ENCODE measurements at regions not wholly inside any gene's neighbourhood (a gene's known extent, or its start where the extent isn't known, plus 50 kb on each side); places are given as distances from the start of the nearest gene placed in this dataset.

DNA sequence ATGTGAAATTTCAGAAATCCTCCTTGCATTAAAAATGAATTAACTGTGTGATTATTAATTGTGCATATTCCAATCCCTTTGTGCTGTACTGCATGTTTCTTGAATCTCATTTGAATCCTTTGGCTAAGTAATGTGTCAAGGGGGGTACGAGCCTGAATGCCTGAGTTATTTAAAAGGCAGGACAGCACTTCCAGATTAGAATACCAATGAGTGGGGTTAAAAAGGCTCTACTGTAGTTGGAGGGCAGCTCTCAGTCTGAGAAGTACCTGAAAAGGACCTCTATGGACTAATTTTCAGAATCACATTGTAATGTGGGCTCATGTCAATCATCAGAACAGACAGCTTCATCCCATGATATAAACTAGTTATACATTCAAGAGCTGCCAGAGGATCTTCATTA, 423.0 kb downstream of the GRB14 start:
- no peak overlapping the region for H3K4me3 ChIP-seq (ENCODE audit: low read depth, low read length)
- ChIA-PET POLR2A (no interaction called here), CTCF (no interaction called here)
- TF ChIP-seq, protein P1, sequence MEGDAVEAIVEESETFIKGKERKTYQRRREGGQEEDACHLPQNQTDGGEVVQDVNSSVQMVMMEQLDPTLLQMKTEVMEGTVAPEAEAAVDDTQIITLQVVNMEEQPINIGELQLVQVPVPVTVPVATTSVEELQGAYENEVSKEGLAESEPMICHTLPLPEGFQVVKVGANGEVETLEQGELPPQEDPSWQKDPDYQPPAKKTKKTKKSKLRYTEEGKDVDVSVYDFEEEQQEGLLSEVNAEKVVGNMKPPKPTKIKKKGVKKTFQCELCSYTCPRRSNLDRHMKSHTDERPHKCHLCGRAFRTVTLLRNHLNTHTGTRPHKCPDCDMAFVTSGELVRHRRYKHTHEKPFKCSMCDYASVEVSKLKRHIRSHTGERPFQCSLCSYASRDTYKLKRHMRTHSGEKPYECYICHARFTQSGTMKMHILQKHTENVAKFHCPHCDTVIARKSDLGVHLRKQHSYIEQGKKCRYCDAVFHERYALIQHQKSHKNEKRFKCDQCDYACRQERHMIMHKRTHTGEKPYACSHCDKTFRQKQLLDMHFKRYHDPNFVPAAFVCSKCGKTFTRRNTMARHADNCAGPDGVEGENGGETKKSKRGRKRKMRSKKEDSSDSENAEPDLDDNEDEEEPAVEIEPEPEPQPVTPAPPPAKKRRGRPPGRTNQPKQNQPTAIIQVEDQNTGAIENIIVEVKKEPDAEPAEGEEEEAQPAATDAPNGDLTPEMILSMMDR (IDR thresholded peaks at IDR 0.05; ENCODE audit: insufficient read depth, low read length, missing control alignments), result no peak
- DNase-seq (ENCODE audit: low read depth, low spot score), result no peak

DNA sequence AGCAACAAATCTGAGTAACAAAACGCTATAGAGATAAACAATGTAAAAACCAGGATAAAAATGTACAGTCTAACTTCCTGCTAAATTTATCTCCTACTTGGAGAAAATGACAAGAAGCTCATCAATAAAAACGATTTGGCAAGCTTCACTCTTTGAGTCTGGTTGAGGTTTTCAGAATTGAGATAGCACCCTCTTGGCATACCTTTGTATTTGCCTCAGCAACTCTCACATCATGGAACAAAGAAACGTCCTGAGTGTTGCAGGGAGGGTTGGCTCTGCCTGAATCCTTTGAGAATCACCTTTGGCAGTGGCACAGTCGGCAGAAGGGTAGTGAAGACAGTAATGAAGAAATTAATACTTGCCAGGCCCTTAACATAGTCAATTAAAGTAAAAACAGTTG, 430.6 kb downstream of the GRB14 start:
- ChIA-PET CTCF (no interaction called here), POLR2A (no interaction called here)
- H3K4me3 ChIP-seq (ENCODE audit: low read depth, low read length), result no peak overlapping the region
- TF ChIP-seq, protein P1 (IDR thresholded peaks at IDR 0.05; ENCODE audit: insufficient read depth, low read length, missing control alignments), result no peak
- no peak for DNase-seq (ENCODE audit: low read depth, low spot score)

DNA sequence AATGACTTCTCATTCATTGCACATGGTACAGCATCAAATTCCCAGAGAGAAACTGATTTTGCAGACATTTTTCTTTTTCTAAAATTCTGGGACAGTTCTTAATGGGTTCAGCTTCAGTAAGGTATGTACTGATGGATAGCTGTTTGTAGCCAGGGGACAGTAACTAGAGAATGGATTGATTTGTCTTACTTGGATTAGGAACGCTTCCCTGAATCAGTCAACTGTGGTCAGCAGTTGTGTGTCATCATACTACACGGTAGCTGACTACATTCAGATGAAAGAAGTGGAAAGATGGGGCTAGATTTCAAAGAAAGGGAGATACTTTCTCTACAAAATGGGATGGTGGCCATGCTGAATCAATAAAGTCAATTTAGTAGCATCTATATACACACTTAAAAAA, 431.4 kb downstream of the GRB14 start:
- TF ChIP-seq, protein P1 (IDR thresholded peaks at IDR 0.05; ENCODE audit: insufficient read depth, low read length, missing control alignments), result no peak
- ChIA-PET POLR2A (no interaction called here), CTCF (no interaction called here)
- DNase-seq (ENCODE audit: low read depth, low spot score), result no peak
- no peak overlapping the region for H3K4me3 ChIP-seq (ENCODE audit: low read depth, low read length)

DNA sequence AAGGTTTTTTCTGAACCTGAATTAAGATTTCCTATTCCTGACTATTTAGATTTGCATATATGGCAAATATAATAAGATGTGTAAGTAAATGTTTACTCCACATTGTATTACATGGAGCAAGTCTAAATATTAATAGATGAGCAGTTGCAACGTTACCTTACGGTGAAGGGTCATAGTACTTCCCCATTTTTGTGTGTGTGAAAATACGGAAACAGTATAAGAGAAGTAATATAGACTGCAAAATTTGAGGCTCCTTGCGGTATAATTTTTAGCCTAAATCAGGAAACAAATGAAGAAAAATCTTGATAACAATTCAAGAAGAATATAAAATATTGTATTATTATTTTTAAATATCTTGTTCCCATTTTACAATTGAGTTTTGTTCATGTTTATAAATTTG, 434.2 kb downstream of the GRB14 start:
- TF ChIP-seq, protein P1 (IDR thresholded peaks at IDR 0.05; ENCODE audit: insufficient read depth, low read length, missing control alignments), result no peak
- no peak for DNase-seq (ENCODE audit: low read depth, low spot score)
- H3K4me3 ChIP-seq (ENCODE audit: low read depth, low read length), result no peak overlapping the region
- ChIA-PET CTCF (no interaction called here), POLR2A (no interaction called here)

DNA sequence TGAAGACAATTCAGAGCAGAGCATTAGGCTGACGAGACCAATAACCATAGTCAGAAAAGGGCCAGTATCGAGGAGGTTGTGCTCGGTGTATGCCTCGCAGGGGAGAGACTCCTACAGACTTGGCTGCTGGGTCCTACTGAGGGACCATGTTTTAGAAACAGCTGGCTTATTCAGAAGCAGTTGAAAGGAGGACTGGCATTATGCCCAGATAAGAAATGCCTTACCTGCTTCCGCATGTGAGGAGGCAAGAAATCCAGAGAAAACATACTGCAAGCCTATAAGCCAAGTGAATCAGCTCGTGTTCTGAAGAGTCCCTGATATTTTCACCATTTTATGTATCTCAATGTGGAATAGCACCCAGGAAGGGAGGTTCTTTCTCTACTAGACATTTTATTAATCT, 434.7 kb downstream of the GRB14 start:
- no peak for DNase-seq (ENCODE audit: low read depth, low spot score)
- POLR2A ChIA-PET, result no interaction called here
- CTCF ChIA-PET, result no interaction called here
- TF ChIP-seq, protein P1 (IDR thresholded peaks at IDR 0.05; ENCODE audit: insufficient read depth, low read length, missing control alignments), result no peak
- H3K4me3 ChIP-seq (ENCODE audit: low read depth, low read length), result no peak overlapping the region

DNA sequence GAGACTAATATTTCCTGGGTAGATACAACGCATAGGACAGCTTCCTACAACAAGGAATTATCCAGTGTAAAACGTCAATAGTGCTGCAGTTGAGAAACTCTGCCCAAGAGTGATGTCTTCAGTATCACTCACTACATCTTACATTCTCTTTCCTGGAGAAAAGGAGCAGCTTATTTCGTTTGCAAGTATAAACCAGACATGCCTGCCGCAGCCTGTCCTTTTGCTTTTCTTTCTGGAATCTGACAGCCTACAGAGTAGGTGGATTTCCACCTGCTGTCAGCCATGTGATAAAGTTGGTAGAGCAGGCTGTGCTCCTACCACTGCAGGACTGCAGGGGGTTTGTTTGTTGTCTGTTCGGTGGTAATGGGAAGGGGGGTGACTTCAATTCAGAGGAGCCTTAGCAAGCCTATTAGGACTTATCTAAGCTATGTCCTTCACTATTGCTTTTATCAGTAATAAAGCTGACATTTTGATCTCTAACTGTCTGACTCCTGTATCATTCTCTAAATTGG, 439.1 kb downstream of the GRB14 start:
- TF ChIP-seq, protein P1 (IDR thresholded peaks at IDR 0.05; ENCODE audit: insufficient read depth, low read length, missing control alignments), result no peak
- POLR2A ChIA-PET, result no interaction called here
- no peak for DNase-seq (ENCODE audit: low read depth, low spot score)
- CTCF ChIA-PET, result no interaction called here
- no peak overlapping the region for H3K4me3 ChIP-seq (ENCODE audit: low read depth, low read length)

Data from AG04449 (cell line).